Stimulated activated CD4-positive, alpha-beta T cell treated with anti-CD3 and anti-CD28 coated beads, Interleukin-15, amount 100 ng/mL, for 1 hour (primary cell): ENCODE measurements at regions not wholly inside any gene's neighbourhood (a gene's known extent, or its start where the extent isn't known, plus 50 kb on each side); places are given as distances from the start of the nearest gene placed in this dataset.

ENCODE experiments used
- DNase-seq, 2 donors: peaks; one replicate each; pipeline ENCODE4 v3.0.0-alpha.2; 2020; ENCODE audit warnings: low read depth in 1 of 2, low spot score in 1 of 2

- no peak for DNase-seq
Observed at GRCh38 chr14:97283841-97284240, 486.7 kb downstream of the VRK1 start.

- no peak for DNase-seq
Observed at GRCh38 chr14:97287956-97288355, 490.8 kb downstream of the VRK1 start.

GRCh38 chr14:97290065-97290464 is 492.9 kb downstream of the VRK1 start:
- no peak for DNase-seq

- no peak for DNase-seq
Observed at GRCh38 chr14:97290977-97291376, 493.8 kb downstream of the VRK1 start.

- no peak for DNase-seq
Observed at GRCh38 chr14:97293659-97294058, 496.5 kb downstream of the VRK1 start.

- DNase-seq = no peak
Observed at GRCh38 chr14:97295108-97295710, 498.0 kb downstream of the VRK1 start.

- DNase-seq = no peak
Observed at GRCh38 chr14:97296176-97296575, 499.0 kb downstream of the VRK1 start.

GRCh38 chr14:97297100-97297499 is 499.9 kb downstream of the VRK1 start:
- DNase-seq = no peak

- no peak for DNase-seq
Observed at GRCh38 chr14:97298331-97298730, 501.1 kb downstream of the VRK1 start.

- no peak for DNase-seq
Observed at GRCh38 chr14:97298736-97299135, 501.6 kb downstream of the VRK1 start.

- DNase-seq = no peak
Observed at GRCh38 chr14:97299661-97300060, 502.5 kb downstream of the VRK1 start.

GRCh38 chr14:97301931-97302559 is 504.9 kb downstream of the VRK1 start:
- no peak for DNase-seq

GRCh38 chr14:97306133-97306759 is 509.1 kb downstream of the VRK1 start:
- no peak for DNase-seq

GRCh38 chr14:97306760-97307246 is 509.6 kb downstream of the VRK1 start:
- DNase-seq = no peak

GRCh38 chr14:97311411-97311810 is 514.2 kb downstream of the VRK1 start:
- no peak for DNase-seq

GRCh38 chr14:97312910-97313309 is 515.7 kb downstream of the VRK1 start:
- no peak for DNase-seq

GRCh38 chr14:97315790-97316189 is 518.6 kb downstream of the VRK1 start:
- no peak for DNase-seq

- DNase-seq = no peak
Observed at GRCh38 chr14:97318380-97318779, 521.2 kb downstream of the VRK1 start.

GRCh38 chr14:97319691-97320090 is 522.5 kb downstream of the VRK1 start:
- DNase-seq = no peak

GRCh38 chr14:97328743-97329142 is 531.6 kb downstream of the VRK1 start:
- no peak for DNase-seq

GRCh38 chr14:97329701-97330100 is 532.5 kb downstream of the VRK1 start:
- no peak for DNase-seq

GRCh38 chr14:97331058-97331457 is 533.9 kb downstream of the VRK1 start:
- no peak for DNase-seq

- DNase-seq = no peak
Observed at GRCh38 chr14:97331526-97331925, 534.3 kb downstream of the VRK1 start.
